ENCODE measurements at regions not wholly inside any gene's neighbourhood (a gene's known extent, or its start where the extent isn't known, plus 50 kb on each side); places are given as distances from the start of the nearest gene placed in this dataset.
"Not testable (repeated sequence)": the region's sequence is repeated elsewhere in the genome, so short reads cannot be mapped to it uniquely, and the experiment has no call there.

DNA sequence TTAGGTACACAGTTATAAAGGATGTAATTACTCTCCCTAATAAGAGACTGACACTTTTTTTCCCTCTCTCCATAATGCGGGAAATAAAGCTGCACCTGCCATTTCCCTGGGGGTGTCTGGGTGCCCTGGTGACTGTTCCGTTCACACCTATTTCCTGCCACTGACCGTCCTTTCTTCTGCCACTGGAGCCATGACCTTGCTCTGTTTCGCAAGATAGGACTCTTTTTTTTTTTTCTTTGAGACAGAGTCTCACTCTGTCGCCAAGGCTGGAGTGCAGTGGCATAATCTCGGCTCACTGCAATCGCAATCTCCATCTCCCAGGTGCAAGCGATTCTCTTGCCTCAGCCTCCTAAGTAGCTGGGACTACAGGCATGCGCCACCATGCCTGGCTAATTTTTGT lies 66.1 kb upstream of the SERBP1 start:
- H3K27ac ChIP-seq, result no peak overlapping the region
- no peak for DNase-seq (ENCODE audit: low spot score)
- no peak overlapping the region for H3K4me3 ChIP-seq
- TF ChIP-seq, protein P1, sequence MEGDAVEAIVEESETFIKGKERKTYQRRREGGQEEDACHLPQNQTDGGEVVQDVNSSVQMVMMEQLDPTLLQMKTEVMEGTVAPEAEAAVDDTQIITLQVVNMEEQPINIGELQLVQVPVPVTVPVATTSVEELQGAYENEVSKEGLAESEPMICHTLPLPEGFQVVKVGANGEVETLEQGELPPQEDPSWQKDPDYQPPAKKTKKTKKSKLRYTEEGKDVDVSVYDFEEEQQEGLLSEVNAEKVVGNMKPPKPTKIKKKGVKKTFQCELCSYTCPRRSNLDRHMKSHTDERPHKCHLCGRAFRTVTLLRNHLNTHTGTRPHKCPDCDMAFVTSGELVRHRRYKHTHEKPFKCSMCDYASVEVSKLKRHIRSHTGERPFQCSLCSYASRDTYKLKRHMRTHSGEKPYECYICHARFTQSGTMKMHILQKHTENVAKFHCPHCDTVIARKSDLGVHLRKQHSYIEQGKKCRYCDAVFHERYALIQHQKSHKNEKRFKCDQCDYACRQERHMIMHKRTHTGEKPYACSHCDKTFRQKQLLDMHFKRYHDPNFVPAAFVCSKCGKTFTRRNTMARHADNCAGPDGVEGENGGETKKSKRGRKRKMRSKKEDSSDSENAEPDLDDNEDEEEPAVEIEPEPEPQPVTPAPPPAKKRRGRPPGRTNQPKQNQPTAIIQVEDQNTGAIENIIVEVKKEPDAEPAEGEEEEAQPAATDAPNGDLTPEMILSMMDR (IDR thresholded peaks at IDR 0.05), result no peak

DNA sequence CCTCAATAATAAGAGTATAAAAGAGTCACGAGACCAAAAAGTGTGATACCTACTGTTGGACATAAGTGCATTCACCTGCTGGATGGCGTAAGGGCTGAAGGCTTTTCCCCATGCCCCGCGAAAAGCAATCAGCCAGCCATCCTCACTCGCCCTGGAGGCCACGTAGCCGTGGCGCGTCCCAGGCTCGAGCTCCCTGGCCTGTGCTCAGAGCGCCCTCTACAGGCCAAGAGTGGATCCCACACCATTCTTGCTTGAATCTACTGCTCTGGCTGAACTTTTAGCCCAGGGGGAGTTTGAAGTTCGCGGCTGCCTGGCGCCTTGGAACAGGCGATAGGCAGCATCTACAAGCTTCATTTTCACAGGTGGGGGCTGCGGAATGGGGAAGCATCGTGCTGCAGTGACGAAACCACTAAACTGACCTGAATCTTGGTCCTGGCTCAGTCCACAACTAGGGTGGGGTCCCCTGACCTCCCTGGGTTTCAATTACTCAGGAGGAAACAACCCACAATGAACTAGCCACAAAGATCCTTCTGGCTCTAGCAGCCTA lies 70.3 kb upstream of the SERBP1 start:
- peak; percentile 79 for DNase-seq (ENCODE audit: low spot score)
- no peak overlapping the region for H3K27ac ChIP-seq
- H3K4me3 ChIP-seq, result no peak overlapping the region
- TF ChIP-seq, protein P1 (IDR thresholded peaks at IDR 0.05), result peak; percentile 95

DNA sequence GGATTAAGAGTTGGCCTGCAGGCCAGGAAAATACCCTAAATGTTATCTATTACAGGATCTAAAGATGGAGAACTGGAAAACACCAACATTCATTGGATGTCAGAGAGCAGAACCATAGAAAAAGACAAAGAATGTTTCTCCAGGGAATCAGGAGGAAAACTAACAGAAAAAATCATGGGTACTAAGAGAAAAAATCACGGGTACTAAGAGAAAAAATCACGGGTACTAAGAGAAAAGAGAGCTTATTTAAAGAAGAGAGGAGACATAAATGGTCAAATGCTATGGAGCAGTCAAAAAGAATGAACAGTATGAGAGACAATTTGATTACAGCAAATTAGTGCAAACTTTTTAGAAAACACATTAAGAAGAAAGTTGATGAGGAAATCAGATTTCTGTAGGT lies 73.8 kb upstream of the SERBP1 start:
- Histone ChIP-seq H3K27ac (no peak overlapping the region), H3K4me3 (no peak overlapping the region)
- no peak for DNase-seq (ENCODE audit: low spot score)
- TF ChIP-seq, protein P1 (IDR thresholded peaks at IDR 0.05), result no peak

DNA sequence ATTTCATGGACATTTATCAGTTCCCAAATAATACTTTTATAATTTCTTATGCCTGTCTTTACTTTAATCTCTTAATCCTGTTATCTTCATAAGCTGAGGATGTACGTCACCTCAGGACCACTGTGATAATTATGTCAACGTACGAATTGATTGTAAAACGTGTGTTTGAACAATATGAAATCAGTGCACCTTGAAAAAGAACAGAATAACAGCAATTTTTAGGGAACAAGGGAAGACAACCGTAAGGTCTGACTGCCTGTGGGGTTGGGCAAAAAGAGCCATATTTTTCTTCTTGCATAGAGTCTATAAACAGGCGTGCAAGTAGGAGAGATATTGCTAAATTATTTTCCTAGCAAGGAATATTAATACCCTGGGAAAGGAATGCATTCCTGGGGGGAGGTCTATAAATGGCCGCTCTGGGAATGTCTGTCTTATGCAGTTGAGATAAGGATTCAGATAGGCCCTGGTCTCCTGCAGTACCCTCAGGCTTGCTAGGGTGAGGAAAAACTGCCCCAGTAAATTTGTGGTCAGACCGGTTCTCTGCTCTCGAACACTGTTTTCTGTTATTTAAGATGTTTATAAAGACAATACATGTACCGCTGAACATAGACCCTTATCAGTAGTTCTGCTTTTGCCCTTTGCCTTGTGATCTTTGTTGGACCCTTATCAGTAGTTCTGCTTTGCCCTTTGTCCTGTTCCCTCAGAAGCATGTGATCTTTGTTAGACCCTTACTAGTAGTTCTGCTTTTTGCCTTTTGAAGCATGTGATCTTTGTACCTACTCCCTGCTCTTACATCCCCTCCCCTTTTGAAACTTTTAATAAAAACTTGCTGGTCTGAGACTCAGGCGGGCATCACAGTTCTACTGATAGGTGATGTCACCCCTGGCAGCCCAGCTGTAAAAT lies 83.4 kb upstream of the SERBP1 start:
- DNase-seq (ENCODE audit: low spot score); H3K4me3 ChIP-seq; H3K27ac ChIP-seq: not testable (repeated sequence)

DNA sequence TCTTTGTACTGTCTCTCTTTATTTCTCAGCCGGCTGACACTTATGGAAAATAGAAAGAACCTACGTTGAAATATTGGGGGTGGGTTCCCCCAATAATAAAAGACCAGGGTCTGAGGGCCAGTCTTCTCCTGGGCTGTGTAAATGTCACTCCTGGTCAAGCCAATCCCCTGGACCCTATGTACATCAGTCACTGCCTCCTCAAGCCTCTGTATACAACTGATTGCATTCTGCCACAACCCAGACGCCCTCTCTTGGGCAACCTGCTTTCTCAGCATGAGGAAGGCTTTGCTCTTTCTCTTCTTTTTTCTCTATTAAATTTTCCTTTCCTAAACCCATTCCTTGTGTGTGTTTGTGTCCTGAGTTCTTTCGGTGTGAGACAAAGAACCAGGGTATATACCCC lies 84.1 kb upstream of the SERBP1 start:
- Histone ChIP-seq H3K27ac (no peak overlapping the region), H3K4me3 (no peak overlapping the region)
- no peak for DNase-seq (ENCODE audit: low spot score)
- TF ChIP-seq, protein P1 (IDR thresholded peaks at IDR 0.05), result no peak

DNA sequence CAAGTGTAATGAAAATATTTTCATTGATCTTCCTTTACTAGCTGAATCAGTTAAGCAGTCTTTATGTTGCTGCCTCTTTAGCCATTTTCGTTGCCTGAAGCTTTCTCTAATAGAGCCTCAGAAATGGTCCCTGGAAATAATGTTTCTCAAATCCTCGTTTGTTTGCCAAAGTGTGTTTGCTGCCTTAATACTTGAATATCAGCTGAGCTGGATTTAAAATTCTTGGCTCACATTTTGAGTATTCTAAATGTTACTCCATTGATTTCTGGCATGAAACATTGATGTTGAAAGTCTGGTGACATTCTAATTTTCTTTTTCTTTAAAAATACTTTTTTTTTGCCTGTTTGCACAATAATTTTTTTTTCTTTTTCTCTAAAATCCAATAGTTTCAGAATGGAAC lies 84.6 kb upstream of the SERBP1 start:
- TF ChIP-seq, protein P1 (IDR thresholded peaks at IDR 0.05), result no peak
- H3K27ac ChIP-seq, result no peak overlapping the region
- H3K4me3 ChIP-seq, result no peak overlapping the region
- DNase-seq (ENCODE audit: low spot score), result no peak

DNA sequence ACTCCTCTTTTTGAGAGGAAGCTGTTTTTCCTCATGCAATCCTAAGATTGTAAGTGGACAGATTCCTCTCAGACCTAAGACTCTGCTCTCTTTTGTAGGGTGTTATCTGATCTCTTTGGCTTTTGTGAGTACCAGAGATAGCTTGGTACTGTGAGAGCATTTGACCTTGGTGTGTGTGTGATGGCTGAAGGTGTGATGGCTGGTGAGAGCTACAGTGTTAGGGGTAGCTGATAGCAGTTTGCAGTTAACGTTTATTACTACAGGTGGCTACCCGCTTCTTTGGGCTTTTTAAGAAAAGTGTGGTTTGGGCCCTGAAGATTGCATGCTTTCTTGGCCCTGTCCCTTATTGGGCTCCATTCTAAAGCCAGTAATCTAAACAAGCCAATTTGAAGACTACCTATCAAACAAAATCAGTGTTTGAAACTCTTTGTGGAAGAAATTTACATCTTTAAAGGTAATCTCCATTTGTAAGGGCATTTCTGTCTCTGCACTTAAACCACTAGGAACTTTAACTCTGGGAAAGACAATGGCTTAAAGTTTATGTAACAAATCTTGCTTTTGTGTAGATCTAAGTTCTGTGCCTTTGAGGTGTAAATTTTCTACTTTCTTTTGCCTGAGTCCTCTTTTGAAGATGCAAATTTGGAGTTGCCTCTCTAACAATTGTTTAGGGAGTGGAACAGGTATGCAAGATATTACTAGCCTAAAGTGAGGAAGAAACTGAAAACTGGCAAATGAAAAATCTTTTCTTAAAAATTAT lies 85.3 kb upstream of the SERBP1 start:
- TF ChIP-seq, protein P1 (IDR thresholded peaks at IDR 0.05), result no peak
- H3K4me3 ChIP-seq, result no peak overlapping the region
- no peak overlapping the region for H3K27ac ChIP-seq
- DNase-seq (ENCODE audit: low spot score), result no peak
